ENCODE measurements at regions not wholly inside any gene's neighbourhood (a gene's known extent, or its start where the extent isn't known, plus 50 kb on each side); places are given as distances from the start of the nearest gene placed in this dataset.
"Not testable (repeated sequence)": the region's sequence is repeated elsewhere in the genome, so short reads cannot be mapped to it uniquely, and the experiment has no call there.

DNA sequence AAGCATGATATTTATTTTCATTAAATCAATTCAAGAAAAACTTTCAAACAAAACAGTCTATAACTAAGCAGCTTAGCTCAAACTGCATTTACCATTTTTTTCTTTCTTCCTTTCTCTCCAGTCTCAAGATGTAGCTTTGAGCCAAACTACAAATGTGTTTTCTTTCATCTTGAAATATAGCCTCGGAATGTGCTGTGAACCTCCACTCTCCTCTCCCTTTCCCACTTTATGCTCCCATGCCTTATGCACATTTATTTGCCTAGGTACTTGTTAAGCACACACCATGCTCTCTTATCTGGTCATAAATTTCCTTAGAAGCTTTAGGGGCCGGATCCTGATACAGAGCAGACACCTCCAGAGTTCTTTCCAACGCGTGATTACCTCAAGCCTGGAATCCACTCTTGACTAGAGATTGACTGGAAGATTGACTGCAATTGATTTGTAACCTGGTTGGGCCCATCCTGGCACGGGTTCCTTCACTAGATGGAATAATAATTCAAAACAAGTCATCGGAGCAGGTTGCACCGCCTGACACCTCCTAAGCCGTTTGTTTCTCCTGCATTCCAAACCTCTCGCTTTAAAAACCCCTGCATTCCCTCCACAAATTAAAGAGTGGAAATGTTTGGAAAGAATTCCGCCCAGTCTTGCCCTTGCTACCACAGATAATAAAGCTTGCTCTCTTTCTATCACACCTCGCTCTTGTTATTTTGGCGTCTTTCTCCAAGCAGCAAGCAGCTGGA lies 344.7 kb downstream of the CHL1 start:
- no peaks in the 10 kb centered on the region for H3K27me3 Mint-ChIP-seq (ENCODE audit: insufficient read depth)
- H3K4me1 Mint-ChIP-seq (ENCODE audit: low read depth), result no peaks in the 10 kb centered on the region
- H3K27ac Mint-ChIP-seq, result no peak overlapping the region
- H3K4me3 Mint-ChIP-seq, result no peak overlapping the region
- H3K9me3 Mint-ChIP-seq, result peaks cover 4% of the 10 kb centered on the region
- intact Hi-C loops (cut with micrococcal nuclease), result no loop called here
- DNase-seq (ENCODE audit: low spot score), result no peak
- H3K36me3 Mint-ChIP-seq (ENCODE audit: low read depth), result no peaks in the 10 kb centered on the region

DNA sequence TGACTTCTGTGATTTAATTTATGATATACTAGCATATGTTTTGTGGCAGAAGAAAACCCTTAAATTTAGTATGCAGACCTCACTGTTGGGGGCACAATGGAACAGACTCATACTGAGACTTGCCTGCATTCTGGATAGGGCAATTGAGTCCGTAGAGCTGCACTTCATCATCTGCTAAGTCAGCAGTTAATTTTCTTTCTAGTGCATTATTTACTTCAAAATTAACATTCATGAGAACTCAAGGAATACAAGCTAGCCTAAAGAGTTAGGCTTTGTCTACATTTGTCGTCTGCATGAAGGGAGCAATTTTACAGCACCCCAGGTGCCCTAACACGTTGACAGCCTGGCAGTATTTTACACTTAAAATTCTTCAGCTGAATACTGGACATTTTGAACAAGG lies 345.5 kb downstream of the CHL1 start:
- Mint-ChIP-seq H3K4me1 (ENCODE audit: low read depth) (no peaks in the 10 kb centered on the region), H3K27ac (no peak overlapping the region), H3K36me3 (ENCODE audit: low read depth) (no peaks in the 10 kb centered on the region), H3K9me3 (peaks cover 2% of the 10 kb centered on the region), H3K27me3 (ENCODE audit: insufficient read depth) (no peaks in the 10 kb centered on the region), H3K4me3 (no peak overlapping the region)
- DNase-seq (ENCODE audit: low spot score), result no peak
- intact Hi-C loops (cut with micrococcal nuclease), result no loop called here

DNA sequence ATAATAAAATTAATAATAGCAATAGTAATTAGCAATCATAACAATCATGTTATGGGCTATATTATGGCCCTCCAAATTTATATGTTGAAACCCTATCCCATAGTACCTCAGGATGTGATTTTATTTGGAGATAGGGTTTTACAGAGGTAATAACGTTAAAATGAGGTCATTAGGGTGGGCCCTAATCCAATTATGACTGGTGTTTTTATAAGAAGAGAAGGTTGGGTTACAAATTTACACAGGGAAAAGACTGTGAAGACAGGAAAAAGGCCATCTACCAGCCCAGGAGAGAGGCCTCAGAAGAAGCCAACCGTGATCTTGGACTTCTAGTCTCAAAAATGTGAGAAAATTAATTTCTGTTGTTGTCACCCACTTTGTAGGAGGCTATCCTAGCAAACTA lies 353.1 kb downstream of the CHL1 start:
- no peaks in the 10 kb centered on the region for H3K4me1 Mint-ChIP-seq (ENCODE audit: low read depth)
- no peaks in the 10 kb centered on the region for H3K9me3 Mint-ChIP-seq
- no peaks in the 10 kb centered on the region for H3K27me3 Mint-ChIP-seq (ENCODE audit: insufficient read depth)
- no peak overlapping the region for H3K4me3 Mint-ChIP-seq
- intact Hi-C loops (cut with micrococcal nuclease), result no loop called here
- no peak for DNase-seq (ENCODE audit: low spot score)
- H3K36me3 Mint-ChIP-seq (ENCODE audit: low read depth), result no peaks in the 10 kb centered on the region
- H3K27ac Mint-ChIP-seq, result no peak overlapping the region

DNA sequence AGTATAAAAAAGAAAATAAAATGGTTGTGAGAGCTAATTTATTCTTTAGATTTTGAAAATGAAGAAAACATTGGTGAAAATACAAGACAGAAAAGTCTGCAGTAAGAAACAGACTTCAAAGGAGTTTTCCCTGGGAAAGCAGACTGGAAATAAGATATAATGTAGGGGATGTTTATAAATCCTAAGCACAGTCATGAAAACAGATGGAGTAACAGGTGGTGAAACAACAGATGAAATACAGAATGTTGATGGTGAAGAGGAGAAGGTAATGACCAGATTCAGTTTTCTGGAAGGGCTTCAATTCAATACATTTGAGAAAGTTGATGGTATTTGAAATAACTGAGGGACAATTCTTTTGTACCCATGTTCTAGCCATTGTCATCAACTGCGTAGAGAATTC lies 353.9 kb downstream of the CHL1 start:
- Mint-ChIP-seq H3K9me3 (no peaks in the 10 kb centered on the region), H3K4me1 (ENCODE audit: low read depth) (no peaks in the 10 kb centered on the region), H3K27me3 (ENCODE audit: insufficient read depth) (no peaks in the 10 kb centered on the region), H3K27ac (no peak overlapping the region), H3K4me3 (no peak overlapping the region), H3K36me3 (ENCODE audit: low read depth) (no peaks in the 10 kb centered on the region)
- intact Hi-C loops (cut with micrococcal nuclease), result no loop called here
- DNase-seq (ENCODE audit: low spot score), result no peak

DNA sequence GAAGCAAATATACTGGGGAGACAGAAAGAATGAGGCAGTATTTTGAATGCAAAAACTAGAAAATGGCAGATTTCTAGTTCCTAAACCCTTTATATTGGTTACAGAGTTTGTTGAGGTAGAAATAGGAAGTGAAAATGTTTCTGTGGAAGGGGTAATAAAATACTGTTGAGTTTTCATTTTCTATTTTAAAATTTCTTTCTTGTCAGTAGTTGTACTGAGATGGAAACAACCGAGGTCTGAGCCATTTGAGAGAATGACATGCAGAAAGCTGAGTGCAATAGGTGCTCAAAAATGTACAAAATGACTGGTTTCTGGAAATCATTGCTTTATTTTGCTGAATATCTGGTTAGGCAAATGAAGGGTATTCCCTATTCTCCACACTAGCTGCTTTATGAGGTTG lies 361.4 kb downstream of the CHL1 start:
- DNase-seq (ENCODE audit: low spot score), result no peak
- Mint-ChIP-seq H3K4me3 (no peak overlapping the region), H3K27me3 (ENCODE audit: insufficient read depth) (no peaks in the 10 kb centered on the region), H3K4me1 (ENCODE audit: low read depth) (no peaks in the 10 kb centered on the region), H3K27ac (no peak overlapping the region), H3K36me3 (ENCODE audit: low read depth) (no peaks in the 10 kb centered on the region), H3K9me3 (peaks cover 6% of the 10 kb centered on the region)
- intact Hi-C loops (cut with micrococcal nuclease), result no loop called here

DNA sequence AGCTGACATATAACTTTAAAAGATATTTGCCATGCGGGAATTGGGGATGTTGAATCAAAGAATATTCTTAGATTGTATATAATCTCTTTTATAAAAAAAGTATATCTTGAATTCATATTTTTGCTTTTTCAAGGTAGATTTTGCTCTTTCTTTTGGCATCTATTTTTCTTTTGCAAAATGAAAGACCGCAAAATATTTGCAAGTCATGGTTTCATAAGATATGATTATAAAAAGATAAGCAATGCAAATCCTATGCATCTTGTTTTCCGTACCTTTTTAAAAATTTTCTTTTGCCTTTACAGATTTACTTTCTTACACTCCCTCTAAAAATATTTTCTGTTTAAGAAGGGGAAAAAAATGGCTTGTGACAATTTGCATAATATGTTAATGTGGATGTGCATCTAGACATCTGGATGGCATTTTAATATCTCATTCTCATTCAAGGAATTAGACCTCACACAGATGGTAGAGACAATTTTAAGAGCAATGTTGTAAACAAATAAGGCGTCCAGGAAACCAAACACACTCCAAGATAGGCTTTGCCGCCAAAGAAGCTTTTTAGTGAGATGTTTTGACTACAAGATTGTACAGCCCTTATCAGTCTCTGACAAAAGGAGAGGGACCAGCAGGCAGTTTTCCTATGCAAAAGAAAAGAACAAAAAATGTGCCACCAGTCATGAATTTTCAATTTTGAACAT lies 371.1 kb downstream of the CHL1 start:
- Mint-ChIP-seq H3K27ac (no peak overlapping the region), H3K4me3 (no peak overlapping the region), H3K36me3 (ENCODE audit: low read depth) (no peaks in the 10 kb centered on the region), H3K27me3 (ENCODE audit: insufficient read depth) (no peaks in the 10 kb centered on the region), H3K9me3 (no peaks in the 10 kb centered on the region), H3K4me1 (ENCODE audit: low read depth) (no peaks in the 10 kb centered on the region)
- intact Hi-C loops (cut with micrococcal nuclease), result no loop called here
- no peak for DNase-seq (ENCODE audit: low spot score)

DNA sequence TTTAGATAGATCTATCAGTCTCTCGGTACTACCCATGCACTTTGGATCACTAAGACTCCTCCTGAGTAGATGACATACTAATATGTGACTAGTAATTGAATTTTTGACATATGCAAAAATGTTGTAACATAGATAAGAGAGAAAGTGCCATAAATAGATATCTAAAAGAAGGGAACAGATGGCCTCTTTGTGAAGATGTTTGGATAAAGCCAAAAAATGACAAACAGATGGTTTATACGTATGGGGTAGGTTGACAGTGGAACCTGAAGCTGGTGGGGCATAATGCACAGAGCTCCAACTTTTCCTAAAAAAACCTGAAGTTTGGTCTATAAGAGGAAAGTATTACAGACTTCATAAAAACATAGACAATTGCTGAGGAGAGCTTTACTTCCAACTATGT lies 383.0 kb downstream of the CHL1 start:
- H3K4me1 Mint-ChIP-seq (ENCODE audit: low read depth); H3K4me3 Mint-ChIP-seq; H3K27me3 Mint-ChIP-seq (ENCODE audit: insufficient read depth); intact Hi-C loops (cut with micrococcal nuclease); DNase-seq (ENCODE audit: low spot score); H3K9me3 Mint-ChIP-seq; H3K36me3 Mint-ChIP-seq (ENCODE audit: low read depth); H3K27ac Mint-ChIP-seq: not testable (repeated sequence)

DNA sequence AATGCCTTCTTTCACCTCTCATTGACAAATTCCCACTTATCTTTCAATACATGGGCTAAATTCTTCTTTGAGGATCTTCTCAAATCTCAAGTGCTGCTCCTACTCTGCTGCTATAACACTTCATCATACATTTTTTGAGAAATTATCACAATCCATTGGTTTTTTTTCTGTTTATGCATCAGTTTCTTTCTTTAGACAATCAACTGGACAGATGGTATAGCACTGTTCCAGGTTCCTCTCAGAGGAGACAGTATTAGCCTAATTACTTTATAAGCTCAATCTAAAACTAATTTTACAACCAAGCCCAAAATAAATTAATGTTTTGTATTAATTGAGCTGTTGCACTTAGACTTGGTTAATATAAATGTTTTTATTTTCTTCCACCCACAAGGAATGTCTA lies 392.5 kb downstream of the CHL1 start:
- H3K27me3 Mint-ChIP-seq (ENCODE audit: insufficient read depth); H3K27ac Mint-ChIP-seq; DNase-seq (ENCODE audit: low spot score); H3K4me3 Mint-ChIP-seq; H3K9me3 Mint-ChIP-seq; H3K4me1 Mint-ChIP-seq (ENCODE audit: low read depth); H3K36me3 Mint-ChIP-seq (ENCODE audit: low read depth); intact Hi-C loops (cut with micrococcal nuclease): not testable (repeated sequence)

DNA sequence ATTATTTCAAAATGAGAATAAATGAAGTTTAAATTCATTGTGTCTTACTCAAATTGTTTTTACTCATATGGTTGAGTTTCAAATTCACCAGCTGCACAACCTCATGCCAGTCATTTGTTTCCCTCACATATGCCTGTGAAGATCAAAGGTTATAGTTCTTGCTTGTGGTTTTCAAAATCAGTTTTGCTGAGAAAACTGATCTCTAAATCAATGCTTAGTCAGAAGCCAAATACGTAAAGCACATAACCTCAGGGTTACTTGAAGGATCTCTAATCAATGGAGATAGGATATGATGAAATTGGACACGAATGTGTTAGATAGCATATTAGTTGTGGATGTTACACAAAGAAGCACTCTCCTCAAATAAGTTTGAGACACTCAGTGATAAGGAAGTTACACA lies 400.7 kb downstream of the CHL1 start:
- DNase-seq (ENCODE audit: low spot score); H3K27me3 Mint-ChIP-seq (ENCODE audit: insufficient read depth); intact Hi-C loops (cut with micrococcal nuclease); H3K27ac Mint-ChIP-seq; H3K9me3 Mint-ChIP-seq; H3K4me1 Mint-ChIP-seq (ENCODE audit: low read depth); H3K4me3 Mint-ChIP-seq; H3K36me3 Mint-ChIP-seq (ENCODE audit: low read depth): not testable (repeated sequence)

DNA sequence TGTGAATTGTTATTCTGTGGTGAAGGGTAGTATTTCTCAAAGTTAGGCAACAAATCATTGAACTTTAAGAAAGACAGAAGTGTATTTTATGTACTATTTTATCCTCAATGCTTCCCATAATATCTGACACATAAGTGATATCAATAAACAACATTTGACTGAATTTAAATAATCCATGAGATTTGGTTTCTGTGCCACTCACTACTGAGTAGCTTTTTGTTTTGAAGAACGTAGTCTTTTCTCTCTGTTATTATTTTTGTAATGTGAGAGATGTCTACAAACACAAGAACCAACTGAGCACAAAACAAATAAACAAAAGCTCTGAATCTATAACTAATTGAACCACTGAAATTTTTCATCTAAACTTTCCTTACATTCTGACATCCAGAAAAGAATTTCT lies 401.2 kb downstream of the CHL1 start:
- H3K4me3 Mint-ChIP-seq; H3K27ac Mint-ChIP-seq; H3K9me3 Mint-ChIP-seq; H3K27me3 Mint-ChIP-seq (ENCODE audit: insufficient read depth); intact Hi-C loops (cut with micrococcal nuclease); DNase-seq (ENCODE audit: low spot score); H3K36me3 Mint-ChIP-seq (ENCODE audit: low read depth); H3K4me1 Mint-ChIP-seq (ENCODE audit: low read depth): not testable (repeated sequence)

DNA sequence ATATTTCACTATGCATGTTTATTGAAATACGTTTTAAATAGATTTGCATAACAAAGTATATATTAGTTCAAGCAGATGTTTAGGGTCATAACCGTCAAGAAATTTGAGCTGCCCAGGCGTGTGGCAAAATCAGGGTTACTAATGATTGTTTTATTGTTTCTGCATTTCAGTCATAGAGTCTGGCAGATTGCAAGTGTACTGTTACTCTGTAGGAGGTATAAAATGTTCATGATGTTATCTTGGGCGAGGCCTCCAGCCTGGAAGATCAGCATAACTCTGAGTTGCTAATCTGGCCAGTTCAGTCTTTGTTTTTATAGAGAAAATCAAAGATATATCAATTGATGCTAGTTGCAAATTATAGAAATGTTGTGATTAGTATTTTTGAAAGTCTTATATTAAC lies 410.9 kb downstream of the CHL1 start:
- H3K27me3 Mint-ChIP-seq (ENCODE audit: insufficient read depth); H3K36me3 Mint-ChIP-seq (ENCODE audit: low read depth); intact Hi-C loops (cut with micrococcal nuclease); H3K27ac Mint-ChIP-seq; DNase-seq (ENCODE audit: low spot score); H3K4me3 Mint-ChIP-seq; H3K4me1 Mint-ChIP-seq (ENCODE audit: low read depth); H3K9me3 Mint-ChIP-seq: not testable (repeated sequence)

DNA sequence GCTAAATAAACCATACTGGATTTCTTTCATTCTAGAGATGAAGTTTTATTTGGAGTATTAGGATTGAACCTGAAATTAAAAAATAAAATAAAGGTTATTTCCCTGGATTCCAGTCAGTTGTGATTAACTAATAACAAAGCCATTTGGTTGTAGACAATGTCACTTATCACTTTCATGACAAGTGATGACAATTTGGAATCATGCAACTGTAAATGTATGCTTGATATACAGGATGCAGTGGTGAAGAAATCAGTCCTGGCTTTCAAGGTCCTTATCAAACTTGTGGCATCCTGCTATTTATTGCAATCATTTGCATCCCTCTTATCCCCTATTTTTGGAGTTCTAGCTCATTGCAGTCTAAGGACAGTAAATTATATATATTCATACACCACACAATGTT lies 425.2 kb downstream of the CHL1 start:
- intact Hi-C loops (cut with micrococcal nuclease), result no loop called here
- Mint-ChIP-seq H3K4me1 (ENCODE audit: low read depth) (no peaks in the 10 kb centered on the region), H3K9me3 (no peaks in the 10 kb centered on the region), H3K27me3 (ENCODE audit: insufficient read depth) (no peaks in the 10 kb centered on the region), H3K4me3 (no peak overlapping the region), H3K36me3 (ENCODE audit: low read depth) (no peaks in the 10 kb centered on the region), H3K27ac (no peak overlapping the region)
- no peak for DNase-seq (ENCODE audit: low spot score)

DNA sequence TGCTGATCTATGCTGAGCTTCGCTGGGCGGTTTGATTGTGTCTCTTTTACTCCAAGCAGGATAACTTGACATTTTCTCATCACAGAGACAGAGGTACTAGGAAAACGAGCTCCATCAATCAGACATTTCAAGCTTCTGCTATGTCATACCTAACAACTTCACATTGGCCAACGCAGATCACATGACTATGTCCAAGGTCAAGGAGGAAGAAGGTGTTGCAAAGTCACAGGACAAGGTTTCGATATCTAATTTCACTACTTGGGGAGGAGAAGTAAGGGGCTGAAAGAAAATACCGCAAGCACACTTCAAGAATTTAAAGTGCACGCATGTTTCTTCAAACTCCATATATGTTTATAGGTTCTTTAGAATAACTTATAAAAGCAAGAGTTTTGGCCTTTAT lies 425.8 kb downstream of the CHL1 start:
- Mint-ChIP-seq H3K4me1 (ENCODE audit: low read depth) (no peaks in the 10 kb centered on the region), H3K9me3 (no peaks in the 10 kb centered on the region), H3K4me3 (no peak overlapping the region), H3K27me3 (ENCODE audit: insufficient read depth) (no peaks in the 10 kb centered on the region), H3K36me3 (ENCODE audit: low read depth) (no peaks in the 10 kb centered on the region), H3K27ac (no peak overlapping the region)
- DNase-seq (ENCODE audit: low spot score), result no peak
- intact Hi-C loops (cut with micrococcal nuclease), result no loop called here

Data from activated T-helper 1 cell treated with anti-CD3 and anti-CD28 coated beads, Interleukin-12 subunit alpha, Interleukin-12 subunit beta, Interleukin-2, Interleukin-4 antibody, amounts not matched to agents 30 ng/mL and 10 ng/mL and 1 ng/mL, durations not matched to agents 14 hours and 24 hours and 36 hours (primary cell).